Neural crest cell (in vitro differentiated cells): ENCODE measurements at regions not wholly inside any gene's neighbourhood (a gene's known extent, or its start where the extent isn't known, plus 50 kb on each side); places are given as distances from the start of the nearest gene placed in this dataset.

Source experiments
- DNase-seq: peaks from one replicate; pipeline ENCODE4 v3.0.0; 2021; ENCODE audit warnings: low read depth, mixed read lengths, low spot score
- H3K27ac Mint-ChIP-seq: one replicate; pipeline ENCODE4 v1.8.0; 2021; ENCODE audit warnings: mild to moderate bottlenecking, mixed read lengths; ENCODE audit not compliant: unreplicated experiment
- H3K27me3 Mint-ChIP-seq: 2 replicates; pipeline ENCODE4 v1.8.0; 2021; ENCODE audit warnings: low read depth, mild to moderate bottlenecking, mixed read lengths
- H3K36me3 Mint-ChIP-seq: 2 replicates; pipeline ENCODE4 v1.8.0; 2021; ENCODE audit warnings: low read depth, mild to moderate bottlenecking, mixed read lengths
- H3K4me1 Mint-ChIP-seq: 2 replicates; pipeline ENCODE4 v1.8.0; 2021; ENCODE audit warnings: mixed read lengths
- H3K4me3 Mint-ChIP-seq: one replicate; pipeline ENCODE4 v1.8.0; 2021; ENCODE audit warnings: mild to moderate bottlenecking, mixed read lengths
- H3K9me3 Mint-ChIP-seq: 2 replicates; pipeline ENCODE4 v1.8.0; 2021; ENCODE audit warnings: mixed read lengths
- CTCF ChIP-seq: fragments of 200-600 bp; sonication (generic); conservative IDR thresholded peaks from 2 replicates; pipeline ENCODE4 v1.5.0; 2021; ENCODE audit warnings: antibody characterized with exemption, mild to moderate bottlenecking

GRCh38 chr18:68459968-68460367, 254.9 kb downstream of the TMX3 start:
- Mint-ChIP-seq H3K9me3 (peaks cover 4% of the 10 kb centered on the region), H3K27me3 (no peaks in the 10 kb centered on the region), H3K4me3 (no peak overlapping the region), H3K36me3 (no peaks in the 10 kb centered on the region), H3K27ac (no peak overlapping the region), H3K4me1 (no peaks in the 10 kb centered on the region)
- TF ChIP-seq CTCF = no peak
- no peak for DNase-seq

- no peak for DNase-seq
- H3K36me3 Mint-ChIP-seq = no peaks in the 10 kb centered on the region
- no peak overlapping the region for H3K27ac Mint-ChIP-seq
- no peaks in the 10 kb centered on the region for H3K4me1 Mint-ChIP-seq
- no peaks in the 10 kb centered on the region for H3K27me3 Mint-ChIP-seq
- H3K9me3 Mint-ChIP-seq = peaks cover 7% of the 10 kb centered on the region
- TF ChIP-seq CTCF = no peak
- H3K4me3 Mint-ChIP-seq = no peak overlapping the region
Measured at GRCh38 chr18:68456985-68457384, 257.9 kb downstream of the TMX3 start.

GRCh38 chr18:68455229-68455603, 259.7 kb downstream of the TMX3 start:
- Mint-ChIP-seq H3K4me3 (no peak overlapping the region), H3K4me1 (no peaks in the 10 kb centered on the region), H3K27ac (no peak overlapping the region), H3K27me3 (no peaks in the 10 kb centered on the region), H3K9me3 (peaks cover 7% of the 10 kb centered on the region), H3K36me3 (no peaks in the 10 kb centered on the region)
- no peak for TF ChIP-seq CTCF
- DNase-seq = no peak

GRCh38 chr18:68454511-68455228, 260.2 kb downstream of the TMX3 start:
- DNase-seq = no peak
- H3K4me1 Mint-ChIP-seq = no peaks in the 10 kb centered on the region
- peaks cover 7% of the 10 kb centered on the region for H3K9me3 Mint-ChIP-seq
- H3K27ac Mint-ChIP-seq = no peak overlapping the region
- H3K4me3 Mint-ChIP-seq = no peak overlapping the region
- no peaks in the 10 kb centered on the region for H3K36me3 Mint-ChIP-seq
- TF ChIP-seq CTCF = no peak
- H3K27me3 Mint-ChIP-seq = no peaks in the 10 kb centered on the region

GRCh38 chr18:68449292-68449691, 265.6 kb downstream of the TMX3 start:
- TF ChIP-seq CTCF = no peak

More at GRCh38 chr18:68449292-68449691, 265.6 kb downstream of the TMX3 start:
- H3K27ac Mint-ChIP-seq = no peak overlapping the region
- no peaks in the 10 kb centered on the region for H3K27me3 Mint-ChIP-seq
- H3K36me3 Mint-ChIP-seq = peaks cover 3% of the 10 kb centered on the region
- peaks cover 6% of the 10 kb centered on the region for H3K9me3 Mint-ChIP-seq
- no peak overlapping the region for H3K4me3 Mint-ChIP-seq
- no peaks in the 10 kb centered on the region for H3K4me1 Mint-ChIP-seq
- no peak for DNase-seq
